ENCODE measurements at regions not wholly inside any gene's neighbourhood (a gene's known extent, or its start where the extent isn't known, plus 50 kb on each side); places are given as distances from the start of the nearest gene placed in this dataset.

GRCh38 chr4:185955151-185955770, 113.7 kb upstream of the TLR3 start:
- H3K27ac ChIP-seq, result no peak overlapping the region
- no peak for DNase-seq (ENCODE audit: low read depth in 1 of 2, low spot score in 2 of 2)
- no peaks in the 10 kb centered on the region for H3K9me3 ChIP-seq (replicated peaks)
- H3K4me3 ChIP-seq, result no peak overlapping the region
- no peaks in the 10 kb centered on the region for H3K36me3 ChIP-seq
- H3K27me3 ChIP-seq (replicated peaks), result peaks cover 7% of the 10 kb centered on the region; the same call in 1 of the 2 replicates
- H3K4me1 ChIP-seq (replicated peaks), result no peaks in the 10 kb centered on the region

GRCh38 chr4:185955826-185956543, 113.0 kb upstream of the TLR3 start:
- Histone ChIP-seq H3K27ac (no peak overlapping the region), H3K27me3 (replicated peaks) (peaks cover 7% of the 10 kb centered on the region; the same call in 1 of the 2 replicates), H3K9me3 (replicated peaks) (no peaks in the 10 kb centered on the region), H3K4me3 (no peak overlapping the region), H3K36me3 (no peaks in the 10 kb centered on the region), H3K4me1 (replicated peaks) (no peaks in the 10 kb centered on the region)
- DNase-seq (ENCODE audit: low read depth in 1 of 2, low spot score in 2 of 2), result no peak

- no peak overlapping the region for H3K27ac ChIP-seq
- peaks cover 7% of the 10 kb centered on the region; the same call in 1 of the 2 replicates for H3K27me3 ChIP-seq (replicated peaks)
- H3K9me3 ChIP-seq (replicated peaks), result no peaks in the 10 kb centered on the region
- no peak overlapping the region for H3K4me3 ChIP-seq
- H3K4me1 ChIP-seq (replicated peaks), result no peaks in the 10 kb centered on the region
- no peak for DNase-seq (ENCODE audit: low read depth in 1 of 2, low spot score in 2 of 2)
- H3K36me3 ChIP-seq, result no peaks in the 10 kb centered on the region
These were observed 112.4 kb upstream of the TLR3 start for GRCh38 chr4:185956544-185956940.

- no peaks in the 10 kb centered on the region for H3K4me1 ChIP-seq (replicated peaks)
These were observed 110.7 kb upstream of the TLR3 start for GRCh38 chr4:185958094-185958747.

GRCh38 chr4:185965426-185966384, 103.3 kb upstream of the TLR3 start:
- H3K9me3 ChIP-seq (replicated peaks), result no peaks in the 10 kb centered on the region
- DNase-seq (ENCODE audit: low read depth in 1 of 2, low spot score in 2 of 2), result no peak
- H3K4me1 ChIP-seq (replicated peaks), result peaks cover 13% of the 10 kb centered on the region
- no peak overlapping the region for H3K4me3 ChIP-seq
- H3K27me3 ChIP-seq (replicated peaks), result no peaks in the 10 kb centered on the region
- H3K27ac ChIP-seq, result no peak overlapping the region
- no peaks in the 10 kb centered on the region for H3K36me3 ChIP-seq

More at GRCh38 chr4:185958094-185958747, 110.7 kb upstream of the TLR3 start:
- Histone ChIP-seq H3K4me3 (no peak overlapping the region), H3K36me3 (no peaks in the 10 kb centered on the region), H3K9me3 (replicated peaks) (no peaks in the 10 kb centered on the region), H3K27ac (no peak overlapping the region), H3K27me3 (replicated peaks) (peaks cover 7% of the 10 kb centered on the region; the same call in 1 of the 2 replicates)
- DNase-seq (ENCODE audit: low read depth in 1 of 2, low spot score in 2 of 2), result no peak

- Histone ChIP-seq H3K27me3 (replicated peaks) (no peaks in the 10 kb centered on the region), H3K4me3 (no peak overlapping the region), H3K36me3 (no peaks in the 10 kb centered on the region), H3K27ac (no peak overlapping the region), H3K4me1 (replicated peaks) (peaks cover 13% of the 10 kb centered on the region), H3K9me3 (replicated peaks) (no peaks in the 10 kb centered on the region)
- no peak for DNase-seq (ENCODE audit: low read depth in 1 of 2, low spot score in 2 of 2)
These were observed 102.4 kb upstream of the TLR3 start for GRCh38 chr4:185966549-185966948.

GRCh38 chr4:185966997-185967775, 101.8 kb upstream of the TLR3 start:
- Histone ChIP-seq H3K4me1 (replicated peaks) (peaks cover 13% of the 10 kb centered on the region), H3K27ac (no peak overlapping the region), H3K4me3 (no peak overlapping the region), H3K9me3 (replicated peaks) (no peaks in the 10 kb centered on the region), H3K27me3 (replicated peaks) (no peaks in the 10 kb centered on the region), H3K36me3 (no peaks in the 10 kb centered on the region)
- DNase-seq (ENCODE audit: low read depth in 1 of 2, low spot score in 2 of 2), result no peak

- H3K4me1 ChIP-seq (replicated peaks), result peaks cover 13% of the 10 kb centered on the region
- H3K27me3 ChIP-seq (replicated peaks), result no peaks in the 10 kb centered on the region
- no peak overlapping the region for H3K27ac ChIP-seq
- no peaks in the 10 kb centered on the region for H3K9me3 ChIP-seq (replicated peaks)
- no peaks in the 10 kb centered on the region for H3K36me3 ChIP-seq
- H3K4me3 ChIP-seq, result no peak overlapping the region
- DNase-seq (ENCODE audit: low read depth in 1 of 2, low spot score in 2 of 2), result no peak
These were observed 99.3 kb upstream of the TLR3 start for GRCh38 chr4:185969657-185970056.

- no peaks in the 10 kb centered on the region; the same call in 1 of the 2 replicates for H3K9me3 ChIP-seq (replicated peaks)
These were observed 80.9 kb upstream of the TLR3 start for GRCh38 chr4:185987961-185988627.

GRCh38 chr4:185991770-185992169, 77.2 kb upstream of the TLR3 start:
- no peaks in the 10 kb centered on the region for H3K36me3 ChIP-seq
- no peak for DNase-seq (ENCODE audit: low read depth in 1 of 2, low spot score in 2 of 2)
- no peaks in the 10 kb centered on the region; the same call in 1 of the 2 replicates for H3K9me3 ChIP-seq (replicated peaks)
- no peak overlapping the region for H3K4me3 ChIP-seq
- no peak overlapping the region for H3K27ac ChIP-seq
- H3K27me3 ChIP-seq (replicated peaks), result no peaks in the 10 kb centered on the region
- H3K4me1 ChIP-seq (replicated peaks), result no peaks in the 10 kb centered on the region

More at GRCh38 chr4:185987961-185988627, 80.9 kb upstream of the TLR3 start:
- H3K27ac ChIP-seq, result no peak overlapping the region
- DNase-seq (ENCODE audit: low read depth in 1 of 2, low spot score in 2 of 2), result no peak
- H3K4me3 ChIP-seq, result no peak overlapping the region
- H3K36me3 ChIP-seq, result no peaks in the 10 kb centered on the region
- no peaks in the 10 kb centered on the region for H3K27me3 ChIP-seq (replicated peaks)
- no peaks in the 10 kb centered on the region for H3K4me1 ChIP-seq (replicated peaks)

- Histone ChIP-seq H3K9me3 (replicated peaks) (no peaks in the 10 kb centered on the region), H3K27ac (no peak overlapping the region), H3K4me3 (no peak overlapping the region), H3K36me3 (no peaks in the 10 kb centered on the region), H3K4me1 (replicated peaks) (no peaks in the 10 kb centered on the region), H3K27me3 (replicated peaks) (no peaks in the 10 kb centered on the region)
- DNase-seq (ENCODE audit: low read depth in 1 of 2, low spot score in 2 of 2), result no peak
These were observed 76.4 kb upstream of the TLR3 start for GRCh38 chr4:185992585-185992984.

- H3K27ac ChIP-seq, result no peak overlapping the region
- H3K36me3 ChIP-seq, result no peaks in the 10 kb centered on the region
- H3K4me1 ChIP-seq (replicated peaks), result peaks cover 2% of the 10 kb centered on the region
- no peak overlapping the region for H3K4me3 ChIP-seq
- no peak for DNase-seq (ENCODE audit: low read depth in 1 of 2, low spot score in 2 of 2)
- H3K9me3 ChIP-seq (replicated peaks), result no peaks in the 10 kb centered on the region
- no peaks in the 10 kb centered on the region for H3K27me3 ChIP-seq (replicated peaks)
These were observed 75.5 kb upstream of the TLR3 start for GRCh38 chr4:185993328-185993973.

Measured in SJSA1 (cell line).